AG09319 (cell line): ENCODE measurements at regions not wholly inside any gene's neighbourhood (a gene's known extent, or its start where the extent isn't known, plus 50 kb on each side); places are given as distances from the start of the nearest gene placed in this dataset.
"Not testable (repeated sequence)": the region's sequence is repeated elsewhere in the genome, so short reads cannot be mapped to it uniquely, and the experiment has no call there.

Experiments
- DNase-seq: peaks from one replicate; pipeline ENCODE4 v3.0.0-alpha.2; 2010; ENCODE audit warnings: low read depth; ENCODE audit errors: extremely low read depth
- CTCF ChIP-seq: IDR thresholded peaks from 2 replicates; pipeline ENCODE4 v1.5.1; 2011; ENCODE audit warnings: low read depth, mild to moderate bottlenecking, inconsistent platforms, low read length, moderate library complexity

- no peak for DNase-seq
- TF ChIP-seq CTCF: no peak
Observed at GRCh38 chr22:22697377-22698117, 53.1 kb downstream of the GGTLC2 start.

GRCh38 chr22:22698263-22698750 lies 53.9 kb downstream of the GGTLC2 start:
- no peak for DNase-seq
- no peak for TF ChIP-seq CTCF

GRCh38 chr22:22700631-22701030 lies 56.2 kb downstream of the GGTLC2 start:
- no peak for TF ChIP-seq CTCF
- DNase-seq: no peak

- DNase-seq: not testable (repeated sequence)
Observed at GRCh38 chr22:22701557-22701956, 57.1 kb downstream of the GGTLC2 start.

GRCh38 chr22:22702237-22703202 lies 58.1 kb downstream of the GGTLC2 start:
- DNase-seq: no peak
- TF ChIP-seq CTCF: no peak

- no peak for DNase-seq
- TF ChIP-seq CTCF: no peak
Observed at GRCh38 chr22:22703203-22703570, 58.8 kb downstream of the GGTLC2 start.

- no peak for TF ChIP-seq CTCF
- no peak for DNase-seq
Observed at GRCh38 chr22:22703715-22704114, 59.3 kb downstream of the GGTLC2 start.
